ENCODE measurements at regions not wholly inside any gene's neighbourhood (a gene's known extent, or its start where the extent isn't known, plus 50 kb on each side); places are given as distances from the start of the nearest gene placed in this dataset.
"Not testable (repeated sequence)": the region's sequence is repeated elsewhere in the genome, so short reads cannot be mapped to it uniquely, and the experiment has no call there.

GRCh38 chr2:179331061-179331460 is 66.4 kb upstream of the SESTD1 start:
- peak; percentile 26 for DNase-seq (ENCODE audit: low read depth)

- no peak for DNase-seq (ENCODE audit: low read depth)
Measured at GRCh38 chr2:179322289-179322688, 57.7 kb upstream of the SESTD1 start.

DNA sequence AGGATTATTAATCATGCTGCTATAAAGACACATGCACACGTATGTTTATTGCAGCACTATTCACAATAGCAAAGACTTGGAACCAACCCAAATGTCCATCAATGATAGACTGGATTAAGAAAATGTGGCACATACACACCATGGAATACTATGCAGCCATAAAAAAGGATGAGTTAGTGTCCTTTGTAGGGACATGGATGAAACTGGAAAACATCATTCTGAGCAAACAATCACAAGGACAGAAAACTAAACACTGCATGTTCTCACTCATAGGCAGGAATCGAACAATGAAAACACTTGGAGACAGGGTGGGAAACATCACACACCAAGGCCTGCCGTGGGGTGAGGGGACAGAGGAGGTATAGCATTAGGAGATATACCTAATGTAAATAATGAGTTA is 56.4 kb upstream of the SESTD1 start:
- DNase-seq (ENCODE audit: low read depth), result not testable (repeated sequence)

DNA sequence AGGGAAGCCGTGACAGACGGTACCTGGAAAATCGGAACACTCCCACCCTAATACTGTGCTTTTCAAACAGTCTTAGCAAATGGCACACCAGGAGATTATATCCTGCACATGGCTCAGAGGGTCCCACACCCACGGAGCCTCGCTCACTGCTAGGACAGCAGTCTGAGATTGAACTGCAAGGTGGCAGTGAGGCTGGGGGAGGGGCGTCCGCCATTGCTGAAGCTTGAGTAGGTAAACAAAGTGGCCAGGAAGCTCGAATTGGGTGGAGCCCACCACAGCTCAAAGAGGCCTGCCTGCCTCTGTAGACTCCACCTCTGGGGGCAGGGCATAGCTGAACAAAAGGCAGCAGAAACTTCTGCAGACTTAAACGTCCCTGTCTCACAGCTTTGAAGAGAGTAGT is 50.1 kb upstream of the SESTD1 start:
- DNase-seq (ENCODE audit: low read depth), result not testable (repeated sequence)
